A673 (cell line): ENCODE measurements at regions not wholly inside any gene's neighbourhood (a gene's known extent, or its start where the extent isn't known, plus 50 kb on each side); places are given as distances from the start of the nearest gene placed in this dataset.
"Not testable (repeated sequence)": the region's sequence is repeated elsewhere in the genome, so short reads cannot be mapped to it uniquely, and the experiment has no call there.

ENCODE experiments used
- BruUV-seq: library from RNA; stranded (reverse); fragments of 400-500 nt; replicated peaks from 2 replicates; lab custom pipeline; 2021; lab: Mats Ljungman, UMichigan
- CTCF ChIA-PET: fragments of 300-600 bp; sonication (Branson Sonifier 250); formaldehyde crosslinking; loops from one replicate; lab custom pipeline; 2022; ENCODE audit warnings: antibody characterized with exemption; lab: Charles Lee
- POLR2A ChIA-PET: fragments of 300-600 bp; sonication (Branson Sonifier 250); formaldehyde crosslinking; loops from one replicate; lab custom pipeline; 2022; ENCODE audit warnings: antibody characterized with exemption; ENCODE audit not compliant: low non-redundant PET; lab: Charles Lee
- DNase-seq: peaks from one replicate; pipeline ENCODE4 v3.0.0-alpha.2; 2015; ENCODE audit warnings: low spot score
- H3K27ac ChIP-seq: fragments of 200-600 bp; sonication (generic); 2 replicates; pipeline ENCODE4 v1.5.1; 2016; ENCODE audit warnings: mixed run types, low read depth, mild to moderate bottlenecking, mixed read lengths, antibody characterized with exemption, low read length; ENCODE audit not compliant: poor library complexity, severe bottlenecking
- H3K27me3 ChIP-seq: fragments of 200-600 bp; sonication (generic); replicated peaks from 2 replicates; pipeline ENCODE4 v1.6.1; 2017; ENCODE audit warnings: mixed run types, low read depth, mild to moderate bottlenecking, mixed read lengths, antibody characterized with exemption, low read length; ENCODE audit not compliant: insufficient read depth, poor library complexity
- H3K36me3 ChIP-seq: fragments of 200-600 bp; sonication (generic); 2 replicates; pipeline ENCODE4 v1.6.1; 2016; ENCODE audit warnings: mixed run types, mild to moderate bottlenecking, mixed read lengths, antibody characterized with exemption, low read length; ENCODE audit not compliant: insufficient read depth, poor library complexity, severe bottlenecking
- H3K4me1 ChIP-seq: fragments of 200-600 bp; sonication (generic); 2 replicates; pipeline ENCODE4 v1.6.1; 2017; ENCODE audit warnings: mixed run types, mild to moderate bottlenecking, mixed read lengths, antibody characterized with exemption, low read length; ENCODE audit not compliant: insufficient read depth, poor library complexity, severe bottlenecking
- H3K4me3 ChIP-seq: fragments of 200-600 bp; sonication (generic); 2 replicates; pipeline ENCODE4 v1.5.1; 2016; ENCODE audit warnings: low read depth, mixed run types, mild to moderate bottlenecking, mixed read lengths, low read length; ENCODE audit not compliant: poor library complexity, severe bottlenecking
- H3K9me3 ChIP-seq: fragments of 200-600 bp; sonication (generic); 2 replicates; pipeline ENCODE4 v1.6.1; 2016; ENCODE audit warnings: mixed run types, low read depth, mild to moderate bottlenecking, mixed read lengths, antibody characterized with exemption, low read length; ENCODE audit not compliant: poor library complexity, severe bottlenecking
- CTCF ChIP-seq: fragments of 300-800, 200-600 bp; sonication (generic); conservative IDR thresholded peaks from 2 replicates; pipeline ENCODE4 v1.5.1; 2017; ENCODE audit warnings: low read depth, mild to moderate bottlenecking, antibody characterized with exemption, low read length, moderate library complexity, mixed read lengths
- EZH2 ChIP-seq: fragments of 200-600 bp; sonication (generic); IDR thresholded peaks from 2 replicates; pipeline ENCODE4 v1.6.1; 2017; ENCODE audit warnings: borderline replicate concordance, low read depth, mild to moderate bottlenecking, mixed read lengths, antibody characterized with exemption, low read length; ENCODE audit not compliant: poor library complexity, severe bottlenecking
- intact Hi-C: fragments of 100-400 bp; cut with micrococcal nuclease; formaldehyde crosslinking; loops from one replicate; pipeline ENCODE4 v1.10.0; 2022; ENCODE audit not compliant: unreplicated experiment

DNA sequence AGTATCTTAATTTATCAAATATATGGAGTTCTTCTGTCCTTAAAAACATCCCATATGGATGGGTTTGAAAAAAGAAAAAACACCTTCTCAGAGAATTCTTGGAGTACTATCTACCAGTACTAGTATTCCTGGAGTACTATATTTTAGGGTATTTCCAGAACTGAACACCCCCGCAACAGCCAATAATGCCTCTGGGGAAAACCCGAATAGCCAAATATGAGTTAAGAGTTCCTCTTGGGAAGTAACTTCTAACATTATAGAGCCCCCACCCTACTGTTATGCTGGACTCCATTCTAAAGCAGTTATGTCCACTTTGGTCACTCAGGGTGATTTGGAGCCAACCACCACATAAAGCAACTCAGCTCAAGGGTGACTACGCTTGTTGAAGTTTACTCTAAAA, 115.0 kb upstream of the RASGEF1B start:
- no peak for TF ChIP-seq EZH2
- H3K27ac ChIP-seq, result no peak overlapping the region
- intact Hi-C loops, result no loop called here
- CTCF ChIA-PET, result no interaction called here
- no TSS peak for BruUV-seq
- no peak for DNase-seq
- no peaks in the 10 kb centered on the region for H3K4me1 ChIP-seq
- no peaks in the 10 kb centered on the region for H3K9me3 ChIP-seq
- H3K27me3 ChIP-seq, result no peaks in the 10 kb centered on the region
- H3K36me3 ChIP-seq, result no peaks in the 10 kb centered on the region
- POLR2A ChIA-PET, result no interaction called here
- H3K4me3 ChIP-seq, result no peak overlapping the region

GRCh38 chr4:81580994-81581374, 109.3 kb upstream of the RASGEF1B start:
- BruUV-seq, CTCF ChIA-PET, DNase-seq, H3K27me3 ChIP-seq, H3K4me3 ChIP-seq, H3K4me1 ChIP-seq, H3K9me3 ChIP-seq, POLR2A ChIA-PET, H3K27ac ChIP-seq, intact Hi-C loops, H3K36me3 ChIP-seq: not testable (repeated sequence)

- Histone ChIP-seq H3K4me1 (no peaks in the 10 kb centered on the region), H3K27ac (no peak overlapping the region), H3K36me3 (no peaks in the 10 kb centered on the region), H3K27me3 (no peaks in the 10 kb centered on the region), H3K9me3 (no peaks in the 10 kb centered on the region), H3K4me3 (no peak overlapping the region)
- CTCF ChIA-PET, result no interaction called here
- intact Hi-C loops, result no loop called here
- no peak for DNase-seq
- POLR2A ChIA-PET, result no interaction called here
- TF ChIP-seq EZH2, result no peak
- TF ChIP-seq CTCF, result no peak
- no TSS peak for BruUV-seq
Measured at GRCh38 chr4:81580346-81580993, 108.8 kb upstream of the RASGEF1B start.

- TF ChIP-seq EZH2 (no peak), CTCF (no peak)
- Histone ChIP-seq H3K9me3 (no peaks in the 10 kb centered on the region), H3K36me3 (no peaks in the 10 kb centered on the region), H3K27ac (no peak overlapping the region), H3K27me3 (no peaks in the 10 kb centered on the region), H3K4me1 (no peaks in the 10 kb centered on the region), H3K4me3 (no peak overlapping the region)
- no TSS peak for BruUV-seq
- ChIA-PET CTCF (no interaction called here), POLR2A (no interaction called here)
- no peak for DNase-seq
- intact Hi-C loops, result no loop called here
Measured at GRCh38 chr4:81577392-81577791, 105.7 kb upstream of the RASGEF1B start.
